ENCODE measurements at regions not wholly inside any gene's neighbourhood (a gene's known extent, or its start where the extent isn't known, plus 50 kb on each side); places are given as distances from the start of the nearest gene placed in this dataset.
"Not testable (repeated sequence)": the region's sequence is repeated elsewhere in the genome, so short reads cannot be mapped to it uniquely, and the experiment has no call there.

DNA sequence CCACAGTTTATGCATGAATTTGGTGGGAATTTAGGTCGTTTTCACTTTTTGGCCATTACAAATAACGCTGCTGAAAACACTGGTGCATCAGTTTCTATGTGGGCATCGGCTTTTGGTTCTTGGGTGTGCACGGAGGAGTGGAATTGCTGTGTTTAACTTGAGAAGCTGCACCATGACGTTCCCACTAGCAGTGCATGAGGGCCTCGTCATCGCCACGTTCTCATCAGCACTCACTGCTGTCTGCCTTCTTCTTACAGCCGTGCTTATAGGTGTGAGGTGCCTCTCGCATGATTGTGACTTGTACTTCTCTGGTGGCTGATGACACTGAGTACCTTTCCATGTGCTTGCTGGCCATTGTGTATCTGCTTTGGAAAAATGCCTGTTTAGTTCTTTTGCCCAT is 204.4 kb downstream of the BANP start:
- TF ChIP-seq, protein P1, sequence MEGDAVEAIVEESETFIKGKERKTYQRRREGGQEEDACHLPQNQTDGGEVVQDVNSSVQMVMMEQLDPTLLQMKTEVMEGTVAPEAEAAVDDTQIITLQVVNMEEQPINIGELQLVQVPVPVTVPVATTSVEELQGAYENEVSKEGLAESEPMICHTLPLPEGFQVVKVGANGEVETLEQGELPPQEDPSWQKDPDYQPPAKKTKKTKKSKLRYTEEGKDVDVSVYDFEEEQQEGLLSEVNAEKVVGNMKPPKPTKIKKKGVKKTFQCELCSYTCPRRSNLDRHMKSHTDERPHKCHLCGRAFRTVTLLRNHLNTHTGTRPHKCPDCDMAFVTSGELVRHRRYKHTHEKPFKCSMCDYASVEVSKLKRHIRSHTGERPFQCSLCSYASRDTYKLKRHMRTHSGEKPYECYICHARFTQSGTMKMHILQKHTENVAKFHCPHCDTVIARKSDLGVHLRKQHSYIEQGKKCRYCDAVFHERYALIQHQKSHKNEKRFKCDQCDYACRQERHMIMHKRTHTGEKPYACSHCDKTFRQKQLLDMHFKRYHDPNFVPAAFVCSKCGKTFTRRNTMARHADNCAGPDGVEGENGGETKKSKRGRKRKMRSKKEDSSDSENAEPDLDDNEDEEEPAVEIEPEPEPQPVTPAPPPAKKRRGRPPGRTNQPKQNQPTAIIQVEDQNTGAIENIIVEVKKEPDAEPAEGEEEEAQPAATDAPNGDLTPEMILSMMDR (IDR thresholded peaks at IDR 0.05) = not testable (repeated sequence)
- not testable (repeated sequence) for TF ChIP-seq POLR2A (IDR thresholded peaks at IDR 0.05)

Measured in adrenal gland (tissue), 5 donors.